Dendritic cell treated with granulocyte-macrophage colony-stimulating factor and Interleukin-4, amounts not matched to agents 40 ng/mL and 50 ng/mL, for 4 days (primary cell): ENCODE measurements at regions not wholly inside any gene's neighbourhood (a gene's known extent, or its start where the extent isn't known, plus 50 kb on each side); places are given as distances from the start of the nearest gene placed in this dataset.

Experiments used
- H3K27ac Mint-ChIP-seq: one replicate; pipeline ENCODE4 v1.8.0; 2022; ENCODE audit warnings: mild to moderate bottlenecking, mixed read lengths
- H3K27me3 Mint-ChIP-seq: one replicate; pipeline ENCODE4 v1.8.0; 2022; ENCODE audit warnings: mild to moderate bottlenecking, mixed read lengths
- H3K36me3 Mint-ChIP-seq: one replicate; pipeline ENCODE4 v1.8.0; 2022; ENCODE audit warnings: low read depth, mixed read lengths
- H3K4me1 Mint-ChIP-seq: one replicate; pipeline ENCODE4 v1.8.0; 2022; ENCODE audit warnings: low read depth, mixed read lengths
- H3K4me3 Mint-ChIP-seq: one replicate; pipeline ENCODE4 v1.8.0; 2022; ENCODE audit warnings: mild to moderate bottlenecking, moderate library complexity, mixed read lengths
- H3K9me3 Mint-ChIP-seq: one replicate; pipeline ENCODE4 v1.8.0; 2022; ENCODE audit warnings: mixed read lengths
- intact Hi-C: fragments of 100-400 bp; cut with micrococcal nuclease; formaldehyde crosslinking; loops from one replicate; pipeline ENCODE4 v1.15.0; 2022

- H3K27ac Mint-ChIP-seq: no peak overlapping the region
- no peaks in the 10 kb centered on the region for H3K9me3 Mint-ChIP-seq
- H3K4me1 Mint-ChIP-seq: no peaks in the 10 kb centered on the region
- H3K4me3 Mint-ChIP-seq: no peak overlapping the region
- H3K36me3 Mint-ChIP-seq: no peaks in the 10 kb centered on the region
- H3K27me3 Mint-ChIP-seq: peaks cover 3% of the 10 kb centered on the region
- intact Hi-C loops: no loop called here
These were observed 584.4 kb downstream of the PSAT1 start for GRCh38 chr9:78881295-78881694.

GRCh38 chr9:78882481-78882880 is 585.6 kb downstream of the PSAT1 start:
- no peaks in the 10 kb centered on the region for H3K4me1 Mint-ChIP-seq
- intact Hi-C loops: no loop called here
- H3K27me3 Mint-ChIP-seq: peaks cover 3% of the 10 kb centered on the region
- H3K27ac Mint-ChIP-seq: no peak overlapping the region
- no peak overlapping the region for H3K4me3 Mint-ChIP-seq
- H3K36me3 Mint-ChIP-seq: no peaks in the 10 kb centered on the region
- H3K9me3 Mint-ChIP-seq: no peaks in the 10 kb centered on the region

GRCh38 chr9:78884611-78885150 is 587.8 kb downstream of the PSAT1 start:
- Mint-ChIP-seq H3K27ac (no peak overlapping the region), H3K9me3 (peaks cover 3% of the 10 kb centered on the region), H3K27me3 (peaks cover 3% of the 10 kb centered on the region), H3K36me3 (no peaks in the 10 kb centered on the region), H3K4me1 (no peaks in the 10 kb centered on the region), H3K4me3 (no peak overlapping the region)
- intact Hi-C loops: no loop called here

GRCh38 chr9:78892182-78892581 is 595.3 kb downstream of the PSAT1 start:
- no peaks in the 10 kb centered on the region for H3K36me3 Mint-ChIP-seq
- H3K9me3 Mint-ChIP-seq: peaks cover 37% of the 10 kb centered on the region
- no peaks in the 10 kb centered on the region for H3K27me3 Mint-ChIP-seq
- intact Hi-C loops: no loop called here
- no peak overlapping the region for H3K4me3 Mint-ChIP-seq
- peaks cover 20% of the 10 kb centered on the region for H3K4me1 Mint-ChIP-seq
- peak overlapping the region; percentile 42 for H3K27ac Mint-ChIP-seq

- Mint-ChIP-seq H3K36me3 (no peaks in the 10 kb centered on the region), H3K4me3 (no peak overlapping the region), H3K9me3 (peaks cover 37% of the 10 kb centered on the region), H3K4me1 (peaks cover 20% of the 10 kb centered on the region), H3K27ac (peak overlapping the region; percentile 42), H3K27me3 (no peaks in the 10 kb centered on the region)
- intact Hi-C loops: no loop called here
These were observed 595.8 kb downstream of the PSAT1 start for GRCh38 chr9:78892769-78893168.

GRCh38 chr9:78893774-78894401 is 597.0 kb downstream of the PSAT1 start:
- no peaks in the 10 kb centered on the region for H3K27me3 Mint-ChIP-seq
- peaks cover 37% of the 10 kb centered on the region for H3K9me3 Mint-ChIP-seq
- peak overlapping the region; percentile 2 for H3K27ac Mint-ChIP-seq
- no peaks in the 10 kb centered on the region for H3K36me3 Mint-ChIP-seq
- intact Hi-C loops: no loop called here
- H3K4me1 Mint-ChIP-seq: peaks cover 20% of the 10 kb centered on the region
- no peak overlapping the region for H3K4me3 Mint-ChIP-seq

- no peaks in the 10 kb centered on the region for H3K27me3 Mint-ChIP-seq
- H3K4me3 Mint-ChIP-seq: no peak overlapping the region
- H3K9me3 Mint-ChIP-seq: peaks cover 20% of the 10 kb centered on the region
- H3K27ac Mint-ChIP-seq: no peak overlapping the region
- peaks cover 17% of the 10 kb centered on the region for H3K4me1 Mint-ChIP-seq
- intact Hi-C loops: no loop called here
- no peaks in the 10 kb centered on the region for H3K36me3 Mint-ChIP-seq
These were observed 599.6 kb downstream of the PSAT1 start for GRCh38 chr9:78896479-78896878.

- intact Hi-C loops: no loop called here
- H3K4me3 Mint-ChIP-seq: no peak overlapping the region
These were observed 601.3 kb downstream of the PSAT1 start for GRCh38 chr9:78898234-78898633.

GRCh38 chr9:78899006-78899405 is 602.1 kb downstream of the PSAT1 start:
- H3K4me1 Mint-ChIP-seq: peaks cover under 1% of the 10 kb centered on the region

More at GRCh38 chr9:78898234-78898633, 601.3 kb downstream of the PSAT1 start:
- no peaks in the 10 kb centered on the region for H3K36me3 Mint-ChIP-seq
- peaks cover 6% of the 10 kb centered on the region for H3K4me1 Mint-ChIP-seq
- H3K27ac Mint-ChIP-seq: no peak overlapping the region
- H3K27me3 Mint-ChIP-seq: no peaks in the 10 kb centered on the region
- peaks cover 16% of the 10 kb centered on the region for H3K9me3 Mint-ChIP-seq

GRCh38 chr9:78900500-78900899 is 603.6 kb downstream of the PSAT1 start:
- no peak overlapping the region for H3K4me3 Mint-ChIP-seq
- H3K36me3 Mint-ChIP-seq: no peaks in the 10 kb centered on the region
- intact Hi-C loops: no loop called here
- no peaks in the 10 kb centered on the region for H3K4me1 Mint-ChIP-seq
- H3K27ac Mint-ChIP-seq: no peak overlapping the region
- H3K27me3 Mint-ChIP-seq: no peaks in the 10 kb centered on the region
- peaks cover 9% of the 10 kb centered on the region for H3K9me3 Mint-ChIP-seq

More at GRCh38 chr9:78899006-78899405, 602.1 kb downstream of the PSAT1 start:
- intact Hi-C loops: no loop called here
- Mint-ChIP-seq H3K36me3 (no peaks in the 10 kb centered on the region), H3K27ac (no peak overlapping the region), H3K27me3 (no peaks in the 10 kb centered on the region), H3K9me3 (peaks cover 11% of the 10 kb centered on the region), H3K4me3 (no peak overlapping the region)

- Mint-ChIP-seq H3K4me3 (no peak overlapping the region), H3K4me1 (no peaks in the 10 kb centered on the region)
- intact Hi-C loops: no loop called here
These were observed 605.1 kb downstream of the PSAT1 start for GRCh38 chr9:78902051-78902450.

GRCh38 chr9:78903581-78903980 is 606.7 kb downstream of the PSAT1 start:
- H3K4me3 Mint-ChIP-seq: no peak overlapping the region
- intact Hi-C loops: no loop called here
- H3K4me1 Mint-ChIP-seq: no peaks in the 10 kb centered on the region
- H3K36me3 Mint-ChIP-seq: no peaks in the 10 kb centered on the region
- no peaks in the 10 kb centered on the region for H3K27me3 Mint-ChIP-seq
- H3K27ac Mint-ChIP-seq: no peak overlapping the region
- peaks cover 4% of the 10 kb centered on the region for H3K9me3 Mint-ChIP-seq

More at GRCh38 chr9:78902051-78902450, 605.1 kb downstream of the PSAT1 start:
- H3K27ac Mint-ChIP-seq: no peak overlapping the region
- no peaks in the 10 kb centered on the region for H3K9me3 Mint-ChIP-seq
- no peaks in the 10 kb centered on the region for H3K36me3 Mint-ChIP-seq
- no peaks in the 10 kb centered on the region for H3K27me3 Mint-ChIP-seq

GRCh38 chr9:78904686-78905085 is 607.8 kb downstream of the PSAT1 start:
- no peak overlapping the region for H3K27ac Mint-ChIP-seq
- H3K4me3 Mint-ChIP-seq: no peak overlapping the region
- no peaks in the 10 kb centered on the region for H3K27me3 Mint-ChIP-seq
- intact Hi-C loops: no loop called here
- no peaks in the 10 kb centered on the region for H3K4me1 Mint-ChIP-seq
- H3K9me3 Mint-ChIP-seq: peaks cover 9% of the 10 kb centered on the region
- H3K36me3 Mint-ChIP-seq: no peaks in the 10 kb centered on the region

- intact Hi-C loops: no loop called here
- Mint-ChIP-seq H3K4me1 (no peaks in the 10 kb centered on the region), H3K36me3 (no peaks in the 10 kb centered on the region), H3K4me3 (no peak overlapping the region), H3K27ac (no peak overlapping the region), H3K27me3 (no peaks in the 10 kb centered on the region), H3K9me3 (peaks cover 10% of the 10 kb centered on the region)
These were observed 608.5 kb downstream of the PSAT1 start for GRCh38 chr9:78905387-78905786.
